Esophagus muscularis mucosa (tissue), 3 donors: ENCODE measurements at regions not wholly inside any gene's neighbourhood (a gene's known extent, or its start where the extent isn't known, plus 50 kb on each side); places are given as distances from the start of the nearest gene placed in this dataset.

Experiments used
- EP300 ChIP-seq: sonication (generic); formaldehyde crosslinking; IDR thresholded peaks from one replicate; pipeline ENCODE4 v1.6.1; 2017; ENCODE audit warnings: antibody characterized with exemption
- POLR2A ChIP-seq: fragments of 450-650 bp; IDR thresholded peaks from one replicate; pipeline ENCODE4 v1.6.1; 2017; ENCODE audit warnings: antibody characterized with exemption, moderate library complexity, mild to moderate bottlenecking, low read depth
- POLR2AphosphoS5 ChIP-seq, 2 donors: sonication (generic); formaldehyde crosslinking; IDR thresholded peaks; one replicate each; pipeline ENCODE4 v1.6.1; 2017; ENCODE audit warnings: antibody characterized with exemption in 2 of 2

GRCh38 chr4:128410037-128410436, 122.4 kb upstream of the PGRMC2 start:
- TF ChIP-seq POLR2A (no peak), EP300 (no peak), POLR2AphosphoS5 (IDR thresholded peaks at IDR 0.05) (no peak)
